DND-41 (cell line): ENCODE measurements at regions not wholly inside any gene's neighbourhood (a gene's known extent, or its start where the extent isn't known, plus 50 kb on each side); places are given as distances from the start of the nearest gene placed in this dataset.

Experiments
- CTCF ChIP-seq: IDR thresholded peaks from 2 replicates; pipeline ENCODE4 v1.5.1; 2012; ENCODE audit warnings: borderline replicate concordance, low read length, moderate library complexity, mild to moderate bottlenecking; ENCODE audit not compliant: poor library complexity, severe bottlenecking; ENCODE audit errors: extremely low read depth
- EZH2 ChIP-seq: IDR thresholded peaks from 3 replicates; pipeline ENCODE4 v1.6.1; 2012; ENCODE audit warnings: borderline replicate concordance, low read depth, mild to moderate bottlenecking, moderate library complexity, low read length, inconsistent platforms; ENCODE audit not compliant: severe bottlenecking

GRCh38 chr5:52703321-52703720 lies 84.4 kb upstream of the ITGA1 start:
- no peak for TF ChIP-seq EZH2
- no peak for TF ChIP-seq CTCF
